ENCODE measurements at regions not wholly inside any gene's neighbourhood (a gene's known extent, or its start where the extent isn't known, plus 50 kb on each side); places are given as distances from the start of the nearest gene placed in this dataset.

DNA sequence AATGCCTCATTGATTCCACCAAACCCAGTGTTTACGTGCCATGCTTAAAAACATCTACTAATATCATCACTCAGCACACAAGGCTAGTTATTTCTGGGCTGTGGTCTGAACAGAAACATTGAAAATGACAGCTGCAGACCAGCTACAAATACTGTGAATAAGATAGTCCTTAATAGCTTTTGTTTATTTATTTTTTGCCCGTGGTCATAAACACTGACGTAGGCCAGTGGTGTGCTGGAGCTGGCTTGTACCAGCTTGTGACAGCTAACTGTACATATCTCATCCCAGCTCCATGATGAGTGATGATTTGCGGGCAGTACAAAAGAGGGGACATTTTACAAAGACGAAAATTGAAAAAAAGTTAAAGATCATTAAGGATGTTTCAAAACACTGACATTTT, 1057.0 kb downstream of the EPHA7 start:
- Mint-ChIP-seq H3K9me3 (no peaks in the 10 kb centered on the region), H3K4me1 (no peaks in the 10 kb centered on the region), H3K27ac (no peak overlapping the region), H3K4me3 (no peak overlapping the region), H3K36me3 (ENCODE audit: low read depth) (no peaks in the 10 kb centered on the region), H3K27me3 (no peaks in the 10 kb centered on the region)
- no peak for ATAC-seq (replicated peaks)

DNA sequence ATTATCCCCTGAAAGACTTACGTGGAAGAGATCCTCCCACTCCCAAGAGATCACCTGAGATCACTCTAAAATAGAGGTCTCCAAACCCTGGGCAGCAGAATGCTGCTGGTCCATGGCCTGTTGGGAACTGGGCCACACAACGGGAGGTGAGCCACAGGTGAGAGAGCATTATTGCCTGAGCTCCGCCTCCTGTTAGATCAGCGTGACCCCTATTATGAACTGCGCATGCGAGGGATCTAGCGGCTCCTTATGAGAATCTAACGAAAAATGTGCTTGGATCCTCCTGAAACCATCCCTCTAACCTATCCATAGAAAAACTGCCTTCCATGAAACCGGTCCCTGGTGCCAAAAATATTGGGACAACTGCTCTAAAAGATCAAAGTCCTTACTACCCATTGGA, 1057.4 kb downstream of the EPHA7 start:
- H3K9me3 Mint-ChIP-seq: no peaks in the 10 kb centered on the region
- no peaks in the 10 kb centered on the region for H3K36me3 Mint-ChIP-seq (ENCODE audit: low read depth)
- H3K27ac Mint-ChIP-seq: no peak overlapping the region

DNA sequence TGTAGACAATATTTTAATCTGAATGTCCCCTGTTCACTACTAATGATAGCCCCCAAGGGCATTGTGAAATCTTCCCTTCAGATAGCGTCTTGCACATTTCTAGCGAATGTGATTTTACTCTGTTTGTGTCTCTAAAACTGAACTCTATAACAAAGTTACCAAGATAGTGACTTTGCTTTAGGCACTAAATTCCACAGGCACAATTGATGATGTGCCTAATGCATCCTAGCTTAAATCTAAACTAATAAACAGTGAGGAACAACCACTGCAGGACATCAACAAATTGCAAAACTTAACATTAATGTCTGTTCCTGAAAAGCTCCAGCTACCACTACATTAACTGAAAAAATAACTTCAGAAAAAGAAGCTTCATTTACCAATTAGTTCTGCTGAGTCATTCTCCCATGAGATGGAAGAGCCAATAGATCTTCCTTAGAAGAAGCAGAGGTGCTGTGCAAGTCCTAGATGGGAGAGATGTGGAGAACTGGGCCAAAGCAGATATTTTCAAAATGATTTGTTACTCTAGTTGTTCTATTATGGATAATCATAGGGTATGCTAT, 1065.0 kb downstream of the EPHA7 start:
- Mint-ChIP-seq H3K27me3 (no peaks in the 10 kb centered on the region), H3K36me3 (ENCODE audit: low read depth) (no peaks in the 10 kb centered on the region), H3K4me1 (no peaks in the 10 kb centered on the region), H3K4me3 (no peak overlapping the region), H3K27ac (no peak overlapping the region), H3K9me3 (no peaks in the 10 kb centered on the region)
- no peak for ATAC-seq (replicated peaks)

More for the DNA sequence above, 1057.4 kb downstream of the EPHA7 start:
- ATAC-seq (replicated peaks): no peak
- H3K4me3 Mint-ChIP-seq: no peak overlapping the region
- no peaks in the 10 kb centered on the region for H3K27me3 Mint-ChIP-seq
- H3K4me1 Mint-ChIP-seq: no peaks in the 10 kb centered on the region

DNA sequence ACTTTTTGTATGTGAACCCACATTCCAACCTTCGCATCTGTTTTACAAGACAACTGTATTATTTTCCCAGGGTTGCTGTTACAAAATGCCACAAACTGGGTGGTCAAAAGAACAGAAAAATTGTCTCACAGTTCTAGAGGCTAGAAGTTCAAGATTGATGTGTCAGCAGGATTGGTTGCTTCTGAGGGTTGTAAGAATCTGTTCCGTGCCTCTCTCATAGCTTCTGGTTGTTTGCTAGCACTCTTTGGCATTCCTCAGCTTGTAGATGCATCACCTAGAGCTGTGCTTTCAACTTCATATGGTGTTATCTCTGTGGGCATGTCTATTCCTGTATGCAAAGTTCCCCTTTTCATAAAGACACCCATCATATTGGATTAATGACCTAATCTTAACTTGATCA, 1067.2 kb downstream of the EPHA7 start:
- Mint-ChIP-seq H3K27me3 (no peaks in the 10 kb centered on the region), H3K4me3 (no peak overlapping the region), H3K27ac (no peak overlapping the region), H3K9me3 (no peaks in the 10 kb centered on the region), H3K4me1 (no peaks in the 10 kb centered on the region), H3K36me3 (ENCODE audit: low read depth) (no peaks in the 10 kb centered on the region)
- ATAC-seq (replicated peaks): no peak

DNA sequence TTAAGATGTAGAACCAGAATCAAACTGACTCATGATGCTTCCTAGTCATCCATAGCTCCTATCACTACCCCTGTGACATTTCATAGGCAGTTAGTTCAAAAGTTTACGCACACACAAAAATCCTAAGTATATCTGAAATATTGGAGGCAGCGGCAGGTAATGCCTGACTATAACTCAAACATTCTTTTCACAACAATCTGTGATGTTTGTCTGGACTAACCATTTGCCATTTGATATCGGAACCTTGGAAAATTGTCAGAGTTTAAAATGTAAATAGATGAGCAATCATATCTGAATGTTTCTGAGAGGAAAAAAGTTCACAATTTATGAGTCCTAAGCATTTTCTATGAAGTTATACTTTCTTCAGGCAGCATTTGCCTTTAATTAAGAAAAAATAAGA, 1078.2 kb downstream of the EPHA7 start:
- no peak overlapping the region for H3K27ac Mint-ChIP-seq
- H3K36me3 Mint-ChIP-seq (ENCODE audit: low read depth): no peaks in the 10 kb centered on the region
- ATAC-seq (replicated peaks): no peak
- no peaks in the 10 kb centered on the region for H3K27me3 Mint-ChIP-seq
- no peak overlapping the region for H3K4me3 Mint-ChIP-seq
- H3K9me3 Mint-ChIP-seq: peaks cover 4% of the 10 kb centered on the region
- H3K4me1 Mint-ChIP-seq: no peaks in the 10 kb centered on the region

DNA sequence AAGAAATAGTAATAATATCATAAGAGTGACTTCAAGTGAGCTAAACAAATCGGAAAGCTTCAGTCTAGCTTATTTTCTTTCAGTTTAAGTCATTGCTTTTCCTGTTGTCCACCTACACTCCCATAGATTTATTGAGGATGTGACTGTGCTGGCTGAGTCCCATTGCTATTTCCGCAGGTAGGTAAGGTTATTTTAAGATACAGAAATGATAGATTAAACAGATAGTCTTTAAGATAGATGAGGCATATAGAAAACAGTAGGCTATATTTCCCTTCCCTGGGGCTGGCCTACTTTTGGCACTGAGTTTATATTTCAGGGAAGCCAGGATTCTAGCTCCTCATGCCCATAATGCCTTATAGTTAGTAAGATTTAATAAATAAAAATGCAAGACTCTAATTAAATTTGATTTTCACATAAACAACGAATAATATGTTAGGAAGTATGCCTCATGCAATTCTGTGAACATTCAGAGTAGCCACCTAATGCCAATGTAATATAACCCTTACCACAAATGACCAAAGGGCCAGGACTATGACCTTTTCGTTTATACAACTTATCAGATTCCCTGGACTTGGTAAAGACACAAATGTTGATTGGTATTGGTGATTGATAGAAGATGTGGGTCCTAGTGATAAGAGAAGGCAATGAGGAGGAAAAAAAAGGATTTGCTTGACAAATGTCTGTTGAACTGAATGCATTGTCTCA, 1079.3 kb downstream of the EPHA7 start:
- no peak overlapping the region for H3K4me3 Mint-ChIP-seq
- H3K36me3 Mint-ChIP-seq (ENCODE audit: low read depth): no peaks in the 10 kb centered on the region
- H3K4me1 Mint-ChIP-seq: no peaks in the 10 kb centered on the region
- ATAC-seq (replicated peaks): no peak
- H3K27ac Mint-ChIP-seq: no peak overlapping the region
- peaks cover 4% of the 10 kb centered on the region for H3K9me3 Mint-ChIP-seq
- no peaks in the 10 kb centered on the region for H3K27me3 Mint-ChIP-seq

DNA sequence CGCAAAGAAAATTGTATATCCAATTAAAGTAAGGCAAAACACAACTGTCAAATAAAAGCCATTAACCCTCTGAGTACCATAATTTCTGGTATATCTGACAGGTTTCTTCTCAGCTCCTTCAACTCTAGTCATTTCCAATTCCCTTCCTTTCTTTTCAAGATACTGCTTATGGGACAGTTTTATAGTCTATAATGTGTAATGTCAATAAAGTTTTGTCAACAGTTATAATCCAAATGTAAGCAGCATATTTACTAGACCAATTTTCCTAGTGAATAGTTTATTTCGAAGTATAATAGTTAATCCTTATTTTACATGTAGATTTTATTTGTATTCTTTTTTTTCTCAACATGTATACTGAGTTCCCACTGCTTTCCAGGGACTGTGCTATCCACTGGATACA, 1081.8 kb downstream of the EPHA7 start:
- H3K9me3 Mint-ChIP-seq: peaks cover 4% of the 10 kb centered on the region
- ATAC-seq (replicated peaks): no peak
- H3K4me1 Mint-ChIP-seq: no peaks in the 10 kb centered on the region
- no peak overlapping the region for H3K27ac Mint-ChIP-seq
- no peaks in the 10 kb centered on the region for H3K36me3 Mint-ChIP-seq (ENCODE audit: low read depth)
- no peak overlapping the region for H3K4me3 Mint-ChIP-seq
- H3K27me3 Mint-ChIP-seq: no peaks in the 10 kb centered on the region

DNA sequence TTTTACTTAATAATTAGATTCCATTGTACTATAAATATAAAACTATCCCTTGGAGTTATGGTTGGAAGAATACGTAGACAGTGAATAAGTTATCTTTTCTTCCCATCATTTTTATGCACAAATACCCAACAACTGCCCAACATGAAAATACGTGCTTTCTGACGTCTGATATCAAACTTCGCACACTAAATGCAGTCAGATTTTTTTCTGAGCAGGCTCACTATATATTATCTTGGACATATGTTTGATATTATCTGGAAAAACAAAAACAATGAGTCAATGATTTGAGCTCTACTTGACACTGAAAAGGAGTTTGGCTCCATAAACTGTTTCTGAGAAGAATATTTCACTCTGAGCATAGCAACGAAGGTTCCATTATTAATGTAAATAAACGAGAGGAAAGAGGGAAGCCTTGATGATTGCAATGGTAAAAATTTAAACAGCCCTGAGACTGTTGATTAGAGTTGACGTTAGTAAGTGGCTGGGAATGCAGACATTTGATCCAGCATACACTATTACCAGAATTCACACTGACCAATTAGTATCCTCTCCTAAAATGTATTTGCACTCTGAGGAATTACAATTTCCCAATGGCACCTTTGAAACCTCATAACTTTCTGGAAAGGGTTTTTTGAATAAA, 1090.0 kb downstream of the EPHA7 start:
- Mint-ChIP-seq H3K4me1 (no peaks in the 10 kb centered on the region), H3K36me3 (ENCODE audit: low read depth) (no peaks in the 10 kb centered on the region), H3K27ac (no peak overlapping the region), H3K27me3 (no peaks in the 10 kb centered on the region), H3K9me3 (peaks cover 3% of the 10 kb centered on the region), H3K4me3 (no peak overlapping the region)
- no peak for ATAC-seq (replicated peaks)

DNA sequence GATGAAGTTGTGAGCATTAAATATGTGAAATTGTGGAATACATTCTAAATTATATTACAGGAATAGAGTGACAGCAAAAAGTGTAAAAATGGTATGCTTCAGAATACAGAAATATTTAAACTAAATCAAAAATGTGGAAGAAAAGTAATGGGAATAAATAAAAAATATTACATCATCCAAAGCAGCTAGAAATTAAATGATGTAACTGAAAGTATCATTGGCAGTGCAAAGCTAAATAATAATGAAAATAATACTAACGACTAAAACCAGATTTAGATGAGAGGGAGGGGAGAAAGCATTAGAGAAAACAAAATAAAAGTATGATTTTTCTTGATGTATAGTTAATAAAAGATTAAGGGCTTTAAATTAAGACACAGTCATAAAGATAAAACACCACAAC, 1104.0 kb downstream of the EPHA7 start:
- no peaks in the 10 kb centered on the region for H3K27me3 Mint-ChIP-seq
- no peak for ATAC-seq (replicated peaks)
- peaks cover 5% of the 10 kb centered on the region for H3K9me3 Mint-ChIP-seq
- no peaks in the 10 kb centered on the region for H3K36me3 Mint-ChIP-seq (ENCODE audit: low read depth)
- H3K4me3 Mint-ChIP-seq: no peak overlapping the region
- no peak overlapping the region for H3K27ac Mint-ChIP-seq
- H3K4me1 Mint-ChIP-seq: no peaks in the 10 kb centered on the region

DNA sequence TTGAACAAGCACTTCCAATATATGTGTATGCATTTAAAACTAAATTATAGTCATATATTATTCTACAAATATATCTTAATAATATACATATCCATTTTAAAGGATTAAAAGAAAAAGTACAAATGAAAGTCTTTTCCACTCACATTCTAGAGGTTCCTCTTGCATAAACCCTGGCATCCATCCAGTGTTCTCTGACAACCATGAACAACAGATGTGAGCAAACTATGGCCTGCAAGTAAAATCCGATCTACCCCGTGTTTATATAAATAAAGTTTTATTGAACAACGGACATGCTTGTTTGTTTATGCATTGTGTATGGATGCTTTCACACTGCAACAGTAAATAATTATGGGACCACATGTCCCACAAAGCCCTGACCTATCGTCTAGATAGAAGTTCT, 1122.3 kb downstream of the EPHA7 start:
- no peaks in the 10 kb centered on the region for H3K4me1 Mint-ChIP-seq
- peaks cover 5% of the 10 kb centered on the region for H3K9me3 Mint-ChIP-seq
- no peaks in the 10 kb centered on the region for H3K27me3 Mint-ChIP-seq
- ATAC-seq (replicated peaks): no peak
- H3K4me3 Mint-ChIP-seq: no peak overlapping the region
- no peak overlapping the region for H3K27ac Mint-ChIP-seq
- no peaks in the 10 kb centered on the region for H3K36me3 Mint-ChIP-seq (ENCODE audit: low read depth)

DNA sequence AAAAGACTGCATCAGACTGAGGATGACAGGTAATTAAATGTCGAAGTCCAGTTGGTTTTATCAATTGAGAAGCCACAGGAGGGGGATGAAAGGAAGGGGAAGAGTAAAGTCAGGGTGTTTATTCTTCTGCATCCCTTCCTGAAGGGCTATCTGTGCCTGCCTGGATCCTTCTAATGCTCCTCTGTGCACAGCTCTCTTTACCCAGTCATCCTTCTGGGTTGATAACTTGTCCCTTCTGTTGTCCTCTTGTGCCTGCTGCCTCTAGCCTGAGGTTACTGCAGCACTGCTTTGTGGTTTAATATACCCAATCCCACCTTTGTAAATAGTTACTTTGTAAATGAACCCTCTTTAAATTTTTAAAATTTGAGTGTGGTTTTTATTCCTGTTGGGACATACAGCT, 1127.3 kb downstream of the EPHA7 start:
- no peak for ATAC-seq (replicated peaks)
- Mint-ChIP-seq H3K36me3 (ENCODE audit: low read depth) (no peaks in the 10 kb centered on the region), H3K9me3 (no peaks in the 10 kb centered on the region), H3K27ac (no peak overlapping the region), H3K4me1 (no peaks in the 10 kb centered on the region), H3K4me3 (no peak overlapping the region), H3K27me3 (no peaks in the 10 kb centered on the region)

DNA sequence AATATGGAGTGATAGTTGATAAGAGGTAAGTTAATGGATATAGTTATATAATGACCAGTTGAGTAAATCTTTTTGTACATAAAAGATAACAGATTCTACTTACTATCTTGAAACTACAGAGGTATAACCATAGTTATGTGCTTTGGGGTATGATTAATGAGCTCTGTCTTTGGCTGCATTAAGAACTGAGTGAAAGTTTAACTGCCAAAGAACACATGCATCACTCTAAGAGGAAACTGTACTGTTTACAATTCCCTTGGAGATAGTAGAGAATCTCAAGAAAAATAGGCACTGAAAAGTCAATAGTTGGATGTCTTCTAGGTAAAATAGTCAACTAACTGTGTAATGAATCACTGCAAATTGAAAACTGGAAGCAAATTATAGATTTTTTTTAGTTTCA, 1129.5 kb downstream of the EPHA7 start:
- H3K4me3 Mint-ChIP-seq: no peak overlapping the region
- no peaks in the 10 kb centered on the region for H3K27me3 Mint-ChIP-seq
- no peak overlapping the region for H3K27ac Mint-ChIP-seq
- no peak for ATAC-seq (replicated peaks)
- H3K36me3 Mint-ChIP-seq (ENCODE audit: low read depth): no peaks in the 10 kb centered on the region
- no peaks in the 10 kb centered on the region for H3K9me3 Mint-ChIP-seq
- H3K4me1 Mint-ChIP-seq: no peaks in the 10 kb centered on the region

DNA sequence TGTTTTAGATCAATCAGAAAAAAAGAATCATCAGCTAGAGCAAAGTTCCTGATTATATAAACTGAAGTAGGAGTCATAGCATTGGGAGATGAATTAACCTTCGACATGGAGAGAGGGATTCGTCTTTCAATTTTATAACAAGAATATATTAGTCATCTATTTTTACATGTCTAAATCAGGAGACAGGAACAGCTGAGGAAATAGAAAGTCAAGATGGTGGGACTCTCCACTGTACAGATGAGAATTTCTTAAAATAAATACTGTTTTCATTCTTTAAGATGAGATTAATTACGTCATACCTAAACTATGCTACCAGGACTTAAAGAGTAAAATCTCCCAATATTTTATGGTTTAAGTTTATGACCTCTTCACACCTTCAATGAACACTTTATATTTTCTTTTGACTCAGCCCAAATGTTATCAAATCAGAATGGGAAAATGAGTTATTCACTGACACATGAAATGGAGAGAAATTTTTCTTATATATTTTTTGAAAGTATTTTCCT, 1137.7 kb downstream of the EPHA7 start:
- H3K4me1 Mint-ChIP-seq: no peaks in the 10 kb centered on the region
- no peaks in the 10 kb centered on the region for H3K27me3 Mint-ChIP-seq
- H3K27ac Mint-ChIP-seq: no peak overlapping the region
- no peak for ATAC-seq (replicated peaks)
- H3K36me3 Mint-ChIP-seq (ENCODE audit: low read depth): no peaks in the 10 kb centered on the region
- H3K4me3 Mint-ChIP-seq: no peak overlapping the region
- H3K9me3 Mint-ChIP-seq: peaks cover 4% of the 10 kb centered on the region

DNA sequence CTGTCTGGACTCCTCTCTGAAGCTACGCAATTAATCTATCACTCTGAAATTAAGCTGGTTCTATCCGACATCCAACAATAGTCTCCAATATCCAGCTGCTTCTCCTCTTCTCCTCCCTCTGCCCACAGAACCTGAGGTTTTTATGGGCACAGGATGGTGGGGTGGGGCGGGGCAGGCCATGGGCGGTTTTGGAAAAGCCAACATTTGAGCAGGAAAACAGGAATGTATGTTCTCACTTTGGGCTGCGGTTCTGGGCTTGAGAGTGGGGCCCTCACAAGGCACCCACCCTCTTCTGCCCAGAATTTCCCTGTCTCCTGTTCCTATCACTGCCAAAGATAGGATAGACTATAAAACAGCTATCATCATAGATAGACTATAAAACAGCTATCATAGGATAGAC, 1144.2 kb downstream of the EPHA7 start:
- peaks cover 11% of the 10 kb centered on the region for H3K9me3 Mint-ChIP-seq
- no peaks in the 10 kb centered on the region for H3K36me3 Mint-ChIP-seq (ENCODE audit: low read depth)
- H3K27me3 Mint-ChIP-seq: no peaks in the 10 kb centered on the region
- ATAC-seq (replicated peaks): no peak
- no peaks in the 10 kb centered on the region for H3K4me1 Mint-ChIP-seq
- no peak overlapping the region for H3K4me3 Mint-ChIP-seq
- H3K27ac Mint-ChIP-seq: no peak overlapping the region

DNA sequence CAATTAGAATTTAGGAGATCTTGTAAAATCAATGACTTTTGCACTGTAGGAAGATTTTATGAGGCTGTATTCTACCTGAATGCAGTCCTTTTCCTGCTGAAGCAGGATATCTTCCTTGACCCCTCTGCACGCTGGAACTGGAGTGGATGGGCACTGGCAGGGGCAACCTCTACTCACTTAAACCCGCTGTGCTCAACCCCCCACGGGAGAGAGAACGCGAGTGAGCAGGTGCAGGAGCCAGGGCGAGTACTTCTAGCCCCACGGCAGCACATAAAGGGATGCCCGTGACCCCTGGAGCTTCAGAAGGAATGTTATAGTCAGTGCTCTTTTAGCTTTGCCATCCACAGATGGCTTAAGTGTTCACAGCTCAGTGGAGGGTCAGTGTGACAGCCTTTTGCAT, 1144.8 kb downstream of the EPHA7 start:
- Mint-ChIP-seq H3K4me1 (no peaks in the 10 kb centered on the region), H3K27me3 (no peaks in the 10 kb centered on the region), H3K27ac (no peak overlapping the region), H3K4me3 (no peak overlapping the region), H3K9me3 (peaks cover 11% of the 10 kb centered on the region), H3K36me3 (ENCODE audit: low read depth) (no peaks in the 10 kb centered on the region)
- no peak for ATAC-seq (replicated peaks)
